ENCODE measurements at regions not wholly inside any gene's neighbourhood (a gene's known extent, or its start where the extent isn't known, plus 50 kb on each side); places are given as distances from the start of the nearest gene placed in this dataset.

GRCh38 chr9:23413541-23413940 lies 412.5 kb downstream of the ELAVL2 start (continued):
- no peak for TF ChIP-seq BCL6B (tag by site-specific recombination; IDR thresholded peaks at IDR 0.05)
- no peak for TF ChIP-seq AEBP2 (tag by site-specific recombination; IDR thresholded peaks at IDR 0.05; ENCODE audit: borderline replicate concordance)

GRCh38 chr9:23423999-23424398 lies 402.0 kb downstream of the ELAVL2 start:
- TF ChIP-seq ZNF596 (tag by site-specific recombination; IDR thresholded peaks at IDR 0.05) (no peak), ZNF677 (tag by site-specific recombination; IDR thresholded peaks at IDR 0.05) (no peak), ZNF701 (tag by site-specific recombination; IDR thresholded peaks at IDR 0.05) (no peak), BCL11B (tag by site-specific recombination; IDR thresholded peaks at IDR 0.05; ENCODE audit: low read depth) (no peak), ZNF146 (tag by site-specific recombination; IDR thresholded peaks at IDR 0.05) (no peak), TSHZ1 (tag by site-specific recombination; IDR thresholded peaks at IDR 0.05; ENCODE audit: borderline replicate concordance) (no peak), ZNF394 (tag by site-specific recombination; IDR thresholded peaks at IDR 0.05; ENCODE audit: borderline replicate concordance) (no peak), ZSCAN18 (tag by site-specific recombination; IDR thresholded peaks at IDR 0.05) (no peak), ZBTB21 (tag by site-specific recombination; IDR thresholded peaks at IDR 0.05) (no peak), ZNF175 (tag by site-specific recombination; IDR thresholded peaks at IDR 0.05) (no peak), ZNF76 (tag by site-specific recombination; IDR thresholded peaks at IDR 0.05; ENCODE audit: borderline replicate concordance, low read depth) (no peak), ZNF837 (tag by site-specific recombination; IDR thresholded peaks at IDR 0.05) (no peak), IKZF3 (tag by site-specific recombination; IDR thresholded peaks at IDR 0.05) (no peak), CTCF (tag by site-specific recombination; IDR thresholded peaks at IDR 0.05) (no peak)
- Histone ChIP-seq H3K36me3 (ENCODE audit: control insufficient read depth in 2 of 2, insufficient read depth in 1 of 2, low read length in 2 of 2) (no peaks in the 10 kb centered on the region), H3K4me1 (ENCODE audit: control insufficient read depth, insufficient read depth, low read length) (no peaks in the 10 kb centered on the region), H3K27ac (ENCODE audit: extremely low read depth, low read depth, low read length) (no peak overlapping the region), H3K9me3 (ENCODE audit: control insufficient read depth, insufficient read depth, low read depth, low read length) (no peaks in the 10 kb centered on the region), H3K4me3 (ENCODE audit: low read depth, low read length) (no peak overlapping the region)
- CTCF ChIA-PET = no interaction called here
- POLR2A ChIA-PET = no interaction called here
